ENCODE measurements at regions not wholly inside any gene's neighbourhood (a gene's known extent, or its start where the extent isn't known, plus 50 kb on each side); places are given as distances from the start of the nearest gene placed in this dataset.

DNA sequence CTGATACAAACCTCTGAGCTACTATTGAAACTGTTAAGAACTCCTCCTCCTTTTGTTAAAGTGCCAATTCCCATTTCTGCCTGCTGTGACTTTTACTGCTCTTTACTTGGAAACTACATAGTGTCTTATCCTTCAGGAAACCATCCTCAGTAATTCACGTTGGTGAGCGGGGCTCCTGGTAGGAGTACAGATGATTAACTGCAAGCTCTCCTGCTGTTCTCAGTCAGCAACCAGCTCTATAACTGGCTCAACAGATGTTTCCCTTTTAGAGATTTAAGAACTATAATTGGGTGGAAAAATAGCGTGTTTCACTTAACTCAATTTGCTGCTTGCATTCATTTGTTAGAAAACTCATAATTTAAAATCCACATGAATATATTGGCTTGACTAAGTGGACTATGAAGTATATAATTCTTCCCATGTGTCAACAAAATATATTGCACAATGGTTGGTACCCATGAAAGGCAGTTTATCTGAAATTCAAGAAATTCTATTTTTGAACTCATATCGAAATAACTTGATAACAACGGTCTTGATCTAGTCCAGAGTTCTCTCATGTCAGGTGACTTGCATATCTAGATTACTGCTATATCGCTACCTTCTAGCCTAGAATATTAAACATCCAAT is 574.0 kb downstream of the KCNT2 start:
- TF ChIP-seq EZH2 (IDR thresholded peaks at IDR 0.05; ENCODE audit: low read depth) = no peak
- TF ChIP-seq, protein P1, sequence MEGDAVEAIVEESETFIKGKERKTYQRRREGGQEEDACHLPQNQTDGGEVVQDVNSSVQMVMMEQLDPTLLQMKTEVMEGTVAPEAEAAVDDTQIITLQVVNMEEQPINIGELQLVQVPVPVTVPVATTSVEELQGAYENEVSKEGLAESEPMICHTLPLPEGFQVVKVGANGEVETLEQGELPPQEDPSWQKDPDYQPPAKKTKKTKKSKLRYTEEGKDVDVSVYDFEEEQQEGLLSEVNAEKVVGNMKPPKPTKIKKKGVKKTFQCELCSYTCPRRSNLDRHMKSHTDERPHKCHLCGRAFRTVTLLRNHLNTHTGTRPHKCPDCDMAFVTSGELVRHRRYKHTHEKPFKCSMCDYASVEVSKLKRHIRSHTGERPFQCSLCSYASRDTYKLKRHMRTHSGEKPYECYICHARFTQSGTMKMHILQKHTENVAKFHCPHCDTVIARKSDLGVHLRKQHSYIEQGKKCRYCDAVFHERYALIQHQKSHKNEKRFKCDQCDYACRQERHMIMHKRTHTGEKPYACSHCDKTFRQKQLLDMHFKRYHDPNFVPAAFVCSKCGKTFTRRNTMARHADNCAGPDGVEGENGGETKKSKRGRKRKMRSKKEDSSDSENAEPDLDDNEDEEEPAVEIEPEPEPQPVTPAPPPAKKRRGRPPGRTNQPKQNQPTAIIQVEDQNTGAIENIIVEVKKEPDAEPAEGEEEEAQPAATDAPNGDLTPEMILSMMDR (conservative IDR thresholded peaks at IDR 0.05) = no peak

Measured in PC-9 (cell line).